ENCODE measurements at regions not wholly inside any gene's neighbourhood (a gene's known extent, or its start where the extent isn't known, plus 50 kb on each side); places are given as distances from the start of the nearest gene placed in this dataset.

GRCh38 chr5:51518607-51519006 is 135.4 kb downstream of the ISL1 start:
- H3K27me3 Mint-ChIP-seq = no peaks in the 10 kb centered on the region
- no peak overlapping the region for H3K27ac Mint-ChIP-seq
- H3K36me3 Mint-ChIP-seq = no peaks in the 10 kb centered on the region
- H3K9me3 Mint-ChIP-seq = no peaks in the 10 kb centered on the region
- H3K4me1 Mint-ChIP-seq = no peaks in the 10 kb centered on the region
- no peak overlapping the region for H3K4me3 Mint-ChIP-seq

- no peaks in the 10 kb centered on the region for H3K4me1 Mint-ChIP-seq
- no peak overlapping the region for H3K27ac Mint-ChIP-seq
- no peaks in the 10 kb centered on the region for H3K36me3 Mint-ChIP-seq
- H3K27me3 Mint-ChIP-seq = no peaks in the 10 kb centered on the region
- no peaks in the 10 kb centered on the region for H3K9me3 Mint-ChIP-seq
- no peak overlapping the region for H3K4me3 Mint-ChIP-seq
Observed at GRCh38 chr5:51521583-51521982, 138.3 kb downstream of the ISL1 start.

GRCh38 chr5:51539232-51539631 is 156.0 kb downstream of the ISL1 start:
- Mint-ChIP-seq H3K27me3 (no peaks in the 10 kb centered on the region), H3K4me3 (no peak overlapping the region), H3K36me3 (no peaks in the 10 kb centered on the region), H3K4me1 (no peaks in the 10 kb centered on the region), H3K27ac (no peak overlapping the region), H3K9me3 (peaks cover 39% of the 10 kb centered on the region)

GRCh38 chr5:51544031-51544785 is 161.0 kb downstream of the ISL1 start:
- H3K4me1 Mint-ChIP-seq = no peaks in the 10 kb centered on the region
- peaks cover 23% of the 10 kb centered on the region for H3K9me3 Mint-ChIP-seq
- no peak overlapping the region for H3K27ac Mint-ChIP-seq
- no peak overlapping the region for H3K4me3 Mint-ChIP-seq
- H3K27me3 Mint-ChIP-seq = no peaks in the 10 kb centered on the region
- no peaks in the 10 kb centered on the region for H3K36me3 Mint-ChIP-seq

- no peak overlapping the region for H3K27ac Mint-ChIP-seq
- no peaks in the 10 kb centered on the region for H3K4me1 Mint-ChIP-seq
- no peak overlapping the region for H3K4me3 Mint-ChIP-seq
- H3K27me3 Mint-ChIP-seq = no peaks in the 10 kb centered on the region
- H3K36me3 Mint-ChIP-seq = no peaks in the 10 kb centered on the region
- peaks cover 10% of the 10 kb centered on the region for H3K9me3 Mint-ChIP-seq
Observed at GRCh38 chr5:51556833-51557232, 173.6 kb downstream of the ISL1 start.

- no peak overlapping the region for H3K4me3 Mint-ChIP-seq
- H3K36me3 Mint-ChIP-seq = no peaks in the 10 kb centered on the region
- H3K27ac Mint-ChIP-seq = no peak overlapping the region
- peaks cover 5% of the 10 kb centered on the region for H3K9me3 Mint-ChIP-seq
- no peaks in the 10 kb centered on the region for H3K4me1 Mint-ChIP-seq
- no peaks in the 10 kb centered on the region for H3K27me3 Mint-ChIP-seq
Observed at GRCh38 chr5:51558682-51559081, 175.4 kb downstream of the ISL1 start.

GRCh38 chr5:51559339-51559738 is 176.1 kb downstream of the ISL1 start:
- H3K9me3 Mint-ChIP-seq = no peaks in the 10 kb centered on the region
- H3K4me1 Mint-ChIP-seq = no peaks in the 10 kb centered on the region
- no peaks in the 10 kb centered on the region for H3K36me3 Mint-ChIP-seq
- H3K4me3 Mint-ChIP-seq = no peak overlapping the region
- no peaks in the 10 kb centered on the region for H3K27me3 Mint-ChIP-seq
- no peak overlapping the region for H3K27ac Mint-ChIP-seq

- Mint-ChIP-seq H3K9me3 (no peaks in the 10 kb centered on the region), H3K27me3 (no peaks in the 10 kb centered on the region), H3K27ac (no peak overlapping the region), H3K4me3 (no peak overlapping the region), H3K4me1 (no peaks in the 10 kb centered on the region), H3K36me3 (no peaks in the 10 kb centered on the region)
Observed at GRCh38 chr5:51559921-51560658, 176.8 kb downstream of the ISL1 start.

GRCh38 chr5:51566953-51567352 is 183.7 kb downstream of the ISL1 start:
- H3K9me3 Mint-ChIP-seq = no peaks in the 10 kb centered on the region
- no peaks in the 10 kb centered on the region for H3K4me1 Mint-ChIP-seq
- H3K27me3 Mint-ChIP-seq = no peaks in the 10 kb centered on the region
- no peak overlapping the region for H3K4me3 Mint-ChIP-seq
- H3K36me3 Mint-ChIP-seq = no peaks in the 10 kb centered on the region
- no peak overlapping the region for H3K27ac Mint-ChIP-seq

GRCh38 chr5:51567636-51568035 is 184.4 kb downstream of the ISL1 start:
- H3K4me1 Mint-ChIP-seq = no peaks in the 10 kb centered on the region
- peaks cover under 1% of the 10 kb centered on the region for H3K9me3 Mint-ChIP-seq
- no peak overlapping the region for H3K27ac Mint-ChIP-seq
- H3K36me3 Mint-ChIP-seq = no peaks in the 10 kb centered on the region
- H3K4me3 Mint-ChIP-seq = no peak overlapping the region
- no peaks in the 10 kb centered on the region for H3K27me3 Mint-ChIP-seq

- peaks cover 12% of the 10 kb centered on the region for H3K9me3 Mint-ChIP-seq
- no peaks in the 10 kb centered on the region for H3K36me3 Mint-ChIP-seq
- no peaks in the 10 kb centered on the region for H3K27me3 Mint-ChIP-seq
- H3K27ac Mint-ChIP-seq = no peak overlapping the region
- no peaks in the 10 kb centered on the region for H3K4me1 Mint-ChIP-seq
- no peak overlapping the region for H3K4me3 Mint-ChIP-seq
Observed at GRCh38 chr5:51573835-51574234, 190.6 kb downstream of the ISL1 start.

- Mint-ChIP-seq H3K9me3 (no peaks in the 10 kb centered on the region), H3K27ac (no peak overlapping the region), H3K36me3 (no peaks in the 10 kb centered on the region), H3K4me3 (no peak overlapping the region), H3K4me1 (no peaks in the 10 kb centered on the region), H3K27me3 (no peaks in the 10 kb centered on the region)
Observed at GRCh38 chr5:51582871-51583394, 199.7 kb downstream of the ISL1 start.

GRCh38 chr5:51598026-51598425 is 214.8 kb downstream of the ISL1 start:
- H3K4me3 Mint-ChIP-seq = no peak overlapping the region
- no peak overlapping the region for H3K27ac Mint-ChIP-seq
- no peaks in the 10 kb centered on the region for H3K4me1 Mint-ChIP-seq
- H3K27me3 Mint-ChIP-seq = no peaks in the 10 kb centered on the region
- no peaks in the 10 kb centered on the region for H3K36me3 Mint-ChIP-seq
- H3K9me3 Mint-ChIP-seq = no peaks in the 10 kb centered on the region

GRCh38 chr5:51599587-51599986 is 216.3 kb downstream of the ISL1 start:
- Mint-ChIP-seq H3K4me3 (no peak overlapping the region), H3K36me3 (no peaks in the 10 kb centered on the region), H3K4me1 (no peaks in the 10 kb centered on the region), H3K27ac (no peak overlapping the region), H3K27me3 (no peaks in the 10 kb centered on the region), H3K9me3 (no peaks in the 10 kb centered on the region)

GRCh38 chr5:51604324-51604723 is 221.1 kb downstream of the ISL1 start:
- H3K4me1 Mint-ChIP-seq = no peaks in the 10 kb centered on the region

GRCh38 chr5:51606921-51607320 is 223.7 kb downstream of the ISL1 start:
- no peak overlapping the region for H3K4me3 Mint-ChIP-seq

More at GRCh38 chr5:51604324-51604723, 221.1 kb downstream of the ISL1 start:
- Mint-ChIP-seq H3K4me3 (no peak overlapping the region), H3K36me3 (no peaks in the 10 kb centered on the region), H3K9me3 (peaks cover 8% of the 10 kb centered on the region), H3K27me3 (no peaks in the 10 kb centered on the region), H3K27ac (no peak overlapping the region)

More at GRCh38 chr5:51606921-51607320, 223.7 kb downstream of the ISL1 start:
- H3K4me1 Mint-ChIP-seq = no peaks in the 10 kb centered on the region
- no peaks in the 10 kb centered on the region for H3K27me3 Mint-ChIP-seq
- H3K36me3 Mint-ChIP-seq = no peaks in the 10 kb centered on the region
- H3K27ac Mint-ChIP-seq = no peak overlapping the region
- H3K9me3 Mint-ChIP-seq = peaks cover 12% of the 10 kb centered on the region

Data from activated naive CD4-positive, alpha-beta T cell treated with anti-CD3 and anti-CD28 coated beads, Interleukin-2, amount 50 U/mL, for 24 hours (primary cell).